HCT116 (cell line): ENCODE measurements at regions not wholly inside any gene's neighbourhood (a gene's known extent, or its start where the extent isn't known, plus 50 kb on each side); places are given as distances from the start of the nearest gene placed in this dataset.

Experiments
- ATAC-seq: fragments of 200-7000 bp; cut with Tn5 transposase; 2 replicates; pipeline ENCODE4 v1.9.1; 2020; ENCODE audit warnings: mild to moderate bottlenecking, moderate library complexity
- BruUV-seq: library from RNA; stranded (reverse); fragments of 400-500 nt; replicated peaks from 2 replicates; lab custom pipeline; 2021; lab: Mats Ljungman, UMichigan
- CTCF ChIA-PET: fragments of 300-600 bp; sonication (Branson Sonifier 250); formaldehyde crosslinking; loops from one replicate; lab custom pipeline; 2021; ENCODE audit warnings: antibody characterized with exemption; lab: Charles Lee
- POLR2A ChIA-PET: fragments of 300-600, 350-600 bp; sonication (Branson Sonifier 250); formaldehyde crosslinking; loops from one replicate; lab custom pipeline; 2021; ENCODE audit warnings: antibody characterized with exemption; lab: Charles Lee
- RAD21 ChIA-PET, 2 experiments: fragments of 300-600 bp; sonication (Branson Sonifier 250); formaldehyde crosslinking; loops; one replicate each; lab custom pipeline; 2023; ENCODE audit warnings: low total read pairs in 2 of 2; ENCODE audit not compliant: uncharacterized antibody in 2 of 2, unreplicated experiment in 2 of 2, low non-redundant PET in 1 of 2; lab: Charles Lee
- DNase-seq: peaks from one replicate; pipeline ENCODE4 v3.0.0-alpha.2; 2010; ENCODE audit warnings: low read depth, low spot score
- H2AFZ ChIP-seq: fragments of 200-600 bp; shearing (Covaris generic), sonication (generic); 2 replicates; pipeline ENCODE4 v1.6.1; 2017; ENCODE audit warnings: low read depth, mixed run types, mixed read lengths, antibody characterized with exemption, low read length; ENCODE audit not compliant: poor library complexity, severe bottlenecking
- H3K27ac ChIP-seq: 2 replicates; pipeline ENCODE4 v1.5.1; 2012; ENCODE audit warnings: low read depth, low read length
- H3K27me3 ChIP-seq: fragments of 200-600 bp; sonication (generic); 2 replicates; pipeline ENCODE4 v1.6.1; 2016; ENCODE audit warnings: mixed run types, low read length, mixed read lengths; ENCODE audit not compliant: insufficient read depth
- H3K36me3 ChIP-seq, 2 experiments: fragments of 200-500 bp in 1 of 2; fragments of 200-600 bp in 1 of 2; sonication (Bioruptor generic) in 1 of 2; sonication (generic) in 1 of 2; 2 replicates each; pipeline versions ENCODE4 v1.5.1 to v1.6.1; 2014 to 2016; ENCODE audit warnings: low read length in 2 of 2, inconsistent platforms in 1 of 2, mixed read lengths in 1 of 2, mixed run types in 1 of 2; ENCODE audit not compliant: insufficient read depth in 2 of 2, control insufficient read depth in 1 of 2
- H3K4me1 ChIP-seq, 2 experiments: fragments of 200-600 bp in 1 of 2; sonication (generic) in 1 of 2; 2 replicates each; pipeline versions ENCODE4 v1.5.1 to v1.6.1; 2012 to 2017; ENCODE audit warnings: low read length in 2 of 2, inconsistent platforms in 1 of 2, mild to moderate bottlenecking in 1 of 2, mixed read lengths in 1 of 2, mixed run types in 1 of 2, moderate library complexity in 1 of 2; ENCODE audit not compliant: insufficient read depth in 2 of 2, control insufficient read depth in 1 of 2
- H3K4me2 ChIP-seq: fragments of 200-600 bp; sonication (generic); 2 replicates; pipeline ENCODE4 v1.6.1; 2017; ENCODE audit warnings: mixed run types, low read length, mixed read lengths
- H3K4me3 ChIP-seq, 2 experiments: fragments of 200-600 bp in 1 of 2; sonication (generic) in 1 of 2; replicated peaks in 1 of 2; 2 replicates each; pipeline ENCODE4 v1.5.1; 2011 to 2016; ENCODE audit warnings: low read length in 2 of 2, control low read depth in 1 of 2, low read depth in 1 of 2, mild to moderate bottlenecking in 1 of 2, mixed read lengths in 1 of 2, mixed run types in 1 of 2
- H3K79me2 ChIP-seq: fragments of 200-600 bp; sonication (generic); 2 replicates; pipeline ENCODE4 v1.6.1; 2017; ENCODE audit warnings: mild to moderate bottlenecking, mixed run types, low read length, moderate library complexity, mixed read lengths; ENCODE audit not compliant: insufficient read depth
- H3K9ac ChIP-seq: fragments of 200-600 bp; sonication (generic); 2 replicates; pipeline ENCODE4 v1.6.1; 2016; ENCODE audit warnings: low read length, mixed read lengths
- H3K9me2 ChIP-seq: fragments of 200-600 bp; sonication (generic), shearing (Covaris generic); 2 replicates; pipeline ENCODE4 v1.6.1; 2017; ENCODE audit warnings: mixed run types, mild to moderate bottlenecking, moderate library complexity; ENCODE audit not compliant: insufficient read depth
- H3K9me3 ChIP-seq, 2 experiments: fragments of 200-500 bp in 1 of 2; fragments of 200-600 bp in 1 of 2; sonication (Bioruptor generic) in 1 of 2; sonication (generic) in 1 of 2; 2 replicates each; pipeline ENCODE4 v1.6.1; 2014 to 2017; ENCODE audit warnings: low read length in 2 of 2, mixed read lengths in 2 of 2, inconsistent platforms in 1 of 2, low read depth in 1 of 2, mild to moderate bottlenecking in 1 of 2, mixed run types in 1 of 2, moderate library complexity in 1 of 2; ENCODE audit not compliant: control insufficient read depth in 1 of 2, insufficient read depth in 1 of 2
- H4K20me1 ChIP-seq: fragments of 200-600 bp; sonication (generic), shearing (Covaris generic); 2 replicates; pipeline ENCODE4 v1.6.1; 2017; ENCODE audit warnings: mixed run types, mild to moderate bottlenecking, moderate library complexity; ENCODE audit not compliant: insufficient read depth
- ATF3 ChIP-seq: IDR thresholded peaks from 2 replicates; pipeline ENCODE4 v1.6.1; 2012
- CBX3 ChIP-seq: IDR thresholded peaks from 2 replicates; pipeline ENCODE4 v1.6.1; 2012; ENCODE audit warnings: low read depth
- CEBPB ChIP-seq: IDR thresholded peaks from 2 replicates; pipeline ENCODE4 v1.6.1; 2012; ENCODE audit warnings: low read depth
- CTCF ChIP-seq, 3 experiments: fragments of 200-600 bp in 1 of 3; sonication (generic) in 1 of 3; IDR thresholded peaks in 2 of 3; conservative IDR thresholded peaks in 1 of 3; 2 replicates each; pipeline ENCODE4 v1.5.1; 2012 to 2017; ENCODE audit warnings: low read depth in 2 of 3, low read length in 2 of 3, antibody characterized with exemption in 1 of 3, borderline replicate concordance in 1 of 3, control low read depth in 1 of 3, mild to moderate bottlenecking in 1 of 3, mixed read lengths in 1 of 3, mixed run types in 1 of 3, moderate library complexity in 1 of 3; ENCODE audit not compliant: insufficient read depth in 1 of 3
- EGR1 ChIP-seq: IDR thresholded peaks from 2 replicates; pipeline ENCODE4 v1.6.1; 2012; ENCODE audit warnings: low read depth
- ELF1 ChIP-seq: IDR thresholded peaks from 2 replicates; pipeline ENCODE4 v1.6.1; 2012; ENCODE audit warnings: low read depth, borderline replicate concordance
- EZH2phosphoT487 ChIP-seq: fragments of 200-600 bp; IDR thresholded peaks from 2 replicates; pipeline ENCODE4 v1.6.1; 2018; ENCODE audit warnings: antibody characterized with exemption, borderline replicate concordance
- FOSL1 ChIP-seq: IDR thresholded peaks from 2 replicates; pipeline ENCODE4 v1.6.1; 2012; ENCODE audit warnings: low read depth
- JUND ChIP-seq: IDR thresholded peaks from 2 replicates; pipeline ENCODE4 v1.6.1; 2012
- POLR2A ChIP-seq: IDR thresholded peaks from 2 replicates; pipeline ENCODE4 v1.7.0; 2011; ENCODE audit warnings: borderline replicate concordance; ENCODE audit not compliant: insufficient read depth, insufficient read length; ENCODE audit errors: extremely low read depth
- POLR2AphosphoS5 ChIP-seq: IDR thresholded peaks from 2 replicates; pipeline ENCODE4 v1.6.1; 2011; ENCODE audit warnings: mild to moderate bottlenecking, low read depth, low read length, moderate library complexity
- REST ChIP-seq: IDR thresholded peaks from 2 replicates; pipeline ENCODE4 v1.6.1; 2012; ENCODE audit warnings: low read depth
- SIN3A ChIP-seq: IDR thresholded peaks from 2 replicates; pipeline ENCODE4 v1.6.1; 2012; ENCODE audit warnings: low read depth
- SP1 ChIP-seq: IDR thresholded peaks from 2 replicates; pipeline ENCODE4 v1.6.1; 2012; ENCODE audit warnings: low read depth
- SRF ChIP-seq: IDR thresholded peaks from 2 replicates; pipeline ENCODE4 v1.6.1; 2012; ENCODE audit warnings: low read depth
- TCF7L2 ChIP-seq: IDR thresholded peaks from 2 replicates; pipeline ENCODE4 v1.7.0; 2011; ENCODE audit warnings: borderline replicate concordance, inconsistent platforms; ENCODE audit not compliant: insufficient read depth, insufficient read length; ENCODE audit errors: extremely low read depth
- YY1 ChIP-seq: IDR thresholded peaks from 2 replicates; pipeline ENCODE4 v1.6.1; 2011; ENCODE audit warnings: low read length, low read depth, moderate library complexity, mild to moderate bottlenecking; ENCODE audit not compliant: insufficient replicate concordance; ENCODE audit errors: extremely low read depth
- ZBTB33 ChIP-seq: IDR thresholded peaks from 2 replicates; pipeline ENCODE4 v1.6.1; 2011; ENCODE audit warnings: mild to moderate bottlenecking, low read length, moderate library complexity; ENCODE audit not compliant: insufficient replicate concordance; ENCODE audit errors: extremely low read depth
- ZFX ChIP-seq: fragments of 450-650 bp; IDR thresholded peaks from 2 replicates; pipeline ENCODE4 v1.6.1; 2017
- ZNF274 ChIP-seq: fragments of 200-500 bp; sonication (Bioruptor generic); IDR thresholded peaks from 2 replicates; pipeline ENCODE4 v1.6.1; 2014; ENCODE audit warnings: mild to moderate bottlenecking, low read depth, low read length, inconsistent platforms
- intact Hi-C: fragments of 100-400 bp; cut with micrococcal nuclease; formaldehyde crosslinking; loops from 2 replicates; pipeline ENCODE4 v1.10.0; 2022

GRCh38 chr6:92117800-92118199 lies 1301.6 kb downstream of the EPHA7 start:
- Histone ChIP-seq H3K79me2 (no peaks in the 10 kb centered on the region), H3K9ac (no peak overlapping the region), H3K4me3 (no peak overlapping the region), H3K27ac (no peak overlapping the region), H2AFZ (no peak overlapping the region), H4K20me1 (no peaks in the 10 kb centered on the region), H3K36me3 (no peaks in the 10 kb centered on the region), H3K9me2 (no peaks in the 10 kb centered on the region), H3K4me2 (no peak overlapping the region), H3K4me1 (no peaks in the 10 kb centered on the region)
- no TSS peak for BruUV-seq
- no peak for ATAC-seq
- POLR2A ChIA-PET = no interaction called here
- intact Hi-C loops = no loop called here
- RAD21 ChIA-PET = no interaction called here
- no peak for TF ChIP-seq CBX3
- TF ChIP-seq REST = no peak
- no peak for TF ChIP-seq ZNF274
- no peak for TF ChIP-seq POLR2A
- TF ChIP-seq FOSL1 = no peak
- TF ChIP-seq YY1 = no peak
- no peak for TF ChIP-seq ELF1
- no peak for TF ChIP-seq ATF3
- TF ChIP-seq SP1 = no peak
- TF ChIP-seq TCF7L2 = no peak
- no peak for TF ChIP-seq EZH2phosphoT487
- TF ChIP-seq JUND = no peak
- no peak for TF ChIP-seq ZFX
- TF ChIP-seq CEBPB = no peak
- TF ChIP-seq SIN3A = no peak
- TF ChIP-seq ZBTB33 = no peak
- no peak for TF ChIP-seq POLR2AphosphoS5
- no peak for TF ChIP-seq CTCF (IDR thresholded peaks at IDR 0.05 in 2 of 3, conservative IDR thresholded peaks at IDR 0.05 in 1 of 3; ENCODE audit: borderline replicate concordance in 1 of 3, insufficient read depth in 1 of 3, low read depth in 2 of 3, low read length in 2 of 3)
- TF ChIP-seq EGR1 = no peak
- no peak for TF ChIP-seq SRF
- TF ChIP-seq, all 23 proteins: peak for 0
- Histone ChIP-seq H3K27me3 (no peaks in the 10 kb centered on the region), H3K9me3 (peaks cover 7 to 34% of the 10 kb centered on the region in 2 experiments; a peak in 2 of 4 replicates)
- DNase-seq = no peak
- CTCF ChIA-PET = no interaction called here
